ENCODE measurements at regions not wholly inside any gene's neighbourhood (a gene's known extent, or its start where the extent isn't known, plus 50 kb on each side); places are given as distances from the start of the nearest gene placed in this dataset.

DNA sequence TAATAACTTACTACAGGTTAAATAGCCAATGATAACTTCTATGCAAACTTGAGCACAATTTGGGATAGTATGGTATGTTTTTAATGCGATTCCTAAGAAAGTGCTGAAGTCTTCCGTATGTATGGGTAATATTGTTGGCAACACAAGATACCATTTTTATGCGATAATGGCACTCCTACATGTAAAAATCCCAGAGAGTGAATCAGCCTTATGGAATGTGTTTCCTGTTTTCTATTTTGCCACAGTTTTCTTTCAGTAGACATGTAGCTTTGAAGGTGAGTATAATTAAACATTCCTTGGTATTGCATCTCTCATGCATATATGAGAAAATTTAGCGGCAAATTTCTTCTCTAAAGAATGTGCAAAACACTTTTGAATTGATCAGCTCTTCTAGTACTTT is 396.8 kb upstream of the AZI2 start:
- Histone ChIP-seq H3K4me3 (replicated peaks in 1 of 3; ENCODE audit: low read depth in 2 of 3, low read length in 3 of 3) (no peak overlapping the region), H3K4me2 (replicated peaks; ENCODE audit: extremely low read depth, low read length, poor library complexity, severe bottlenecking) (no peak overlapping the region)

DNA sequence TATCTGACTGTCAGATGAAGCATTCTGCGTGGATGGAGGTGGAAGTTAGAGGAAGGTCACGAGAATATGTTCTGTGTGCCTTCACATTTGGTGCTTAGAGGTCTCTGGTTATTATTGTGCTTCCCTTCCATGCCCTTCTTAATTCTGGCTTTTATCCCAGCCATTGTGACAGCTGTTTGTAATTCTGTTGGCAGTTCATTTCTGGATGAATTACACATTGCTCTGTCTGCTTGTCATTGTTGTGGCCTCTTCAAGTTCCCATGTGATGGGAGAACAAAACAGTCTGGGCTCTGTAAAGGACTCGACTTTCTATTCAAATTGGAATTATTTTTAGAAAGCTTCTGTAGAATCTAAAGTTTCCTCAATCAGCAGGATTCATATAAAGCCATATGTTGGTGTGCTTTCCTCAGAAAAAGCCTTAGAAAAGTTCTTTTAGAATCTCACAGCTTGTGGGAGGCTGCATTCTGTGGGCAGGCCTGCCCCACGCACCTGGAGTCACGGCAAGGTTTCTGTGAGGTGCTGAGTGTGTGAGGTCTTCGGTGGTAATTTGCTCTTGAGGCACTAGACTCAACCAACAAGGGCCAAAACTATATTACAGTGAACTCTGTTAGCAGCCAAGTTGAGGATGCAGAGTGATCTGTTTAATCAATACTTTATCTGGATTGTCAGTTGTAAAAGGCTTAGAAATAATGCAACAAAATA is 397.4 kb upstream of the AZI2 start:
- H3K4me2 ChIP-seq (replicated peaks; ENCODE audit: extremely low read depth, low read length, poor library complexity, severe bottlenecking) = no peak overlapping the region
- Mint-ChIP-seq H3K4me3 (no peak overlapping the region), H3K27me3 (ENCODE audit: low read depth in 3 of 3) (no peaks in the 10 kb centered on the region)

More for the DNA sequence above, 396.8 kb upstream of the AZI2 start:
- H3K27me3 Mint-ChIP-seq (ENCODE audit: low read depth in 3 of 3) = no peaks in the 10 kb centered on the region
- H2AFZ ChIP-seq (ENCODE audit: insufficient read depth, low read depth, low read length, poor library complexity, severe bottlenecking) = no peak overlapping the region
- H3K27ac Mint-ChIP-seq = no peak overlapping the region
- no peak overlapping the region for H3K9ac ChIP-seq (ENCODE audit: insufficient read depth, low read length, poor library complexity, severe bottlenecking)
- peaks cover 3 to 14% (median 8%) of the 10 kb centered on the region in 7 donors for H3K9me3 Mint-ChIP-seq
- no peak overlapping the region for H3K4me3 Mint-ChIP-seq
- no peak overlapping the region for H3K27ac ChIP-seq (ENCODE audit: low read depth in 1 of 2, low read length in 2 of 2)
- no CpG with 5 or more reads among the region's 4 CpGs for WGBS (ENCODE audit: insufficient coverage)
- no peaks in the 10 kb centered on the region for H4K20me1 ChIP-seq (ENCODE audit: insufficient read depth, low read length)
- H3K36me3 ChIP-seq (replicated peaks in 1 of 2; ENCODE audit: control insufficient read depth in 1 of 2, insufficient read depth in 2 of 2, low read length in 2 of 2) = no peaks in the 10 kb centered on the region
- no peaks in the 10 kb centered on the region for H3K79me2 ChIP-seq (ENCODE audit: insufficient read depth, low read length)
- no peaks in the 10 kb centered on the region for H3K36me3 Mint-ChIP-seq
- peaks cover 7 to 13% of the 10 kb centered on the region in 2 donors for H3K9me3 ChIP-seq (replicated peaks in 1 of 2; ENCODE audit: control insufficient read depth in 1 of 2, insufficient read depth in 1 of 2, low read length in 2 of 2)
- H3K27me3 ChIP-seq (ENCODE audit: control insufficient read depth in 2 of 2, insufficient read depth in 2 of 2, low read length in 2 of 2) = no peaks in the 10 kb centered on the region
- no peaks in the 10 kb centered on the region for H3K4me1 ChIP-seq (ENCODE audit: control insufficient read depth in 1 of 2, insufficient read depth in 2 of 2, low read length in 2 of 2)
- TF ChIP-seq, protein P1, sequence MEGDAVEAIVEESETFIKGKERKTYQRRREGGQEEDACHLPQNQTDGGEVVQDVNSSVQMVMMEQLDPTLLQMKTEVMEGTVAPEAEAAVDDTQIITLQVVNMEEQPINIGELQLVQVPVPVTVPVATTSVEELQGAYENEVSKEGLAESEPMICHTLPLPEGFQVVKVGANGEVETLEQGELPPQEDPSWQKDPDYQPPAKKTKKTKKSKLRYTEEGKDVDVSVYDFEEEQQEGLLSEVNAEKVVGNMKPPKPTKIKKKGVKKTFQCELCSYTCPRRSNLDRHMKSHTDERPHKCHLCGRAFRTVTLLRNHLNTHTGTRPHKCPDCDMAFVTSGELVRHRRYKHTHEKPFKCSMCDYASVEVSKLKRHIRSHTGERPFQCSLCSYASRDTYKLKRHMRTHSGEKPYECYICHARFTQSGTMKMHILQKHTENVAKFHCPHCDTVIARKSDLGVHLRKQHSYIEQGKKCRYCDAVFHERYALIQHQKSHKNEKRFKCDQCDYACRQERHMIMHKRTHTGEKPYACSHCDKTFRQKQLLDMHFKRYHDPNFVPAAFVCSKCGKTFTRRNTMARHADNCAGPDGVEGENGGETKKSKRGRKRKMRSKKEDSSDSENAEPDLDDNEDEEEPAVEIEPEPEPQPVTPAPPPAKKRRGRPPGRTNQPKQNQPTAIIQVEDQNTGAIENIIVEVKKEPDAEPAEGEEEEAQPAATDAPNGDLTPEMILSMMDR (IDR thresholded peaks at IDR 0.05) = no peak
- DNase-seq = no peak
- H3K4me1 Mint-ChIP-seq = no peaks in the 10 kb centered on the region
- intact Hi-C loops (cut with micrococcal nuclease) = no loop called here

More for the DNA sequence above, 397.4 kb upstream of the AZI2 start:
- intact Hi-C loops (cut with micrococcal nuclease) = no loop called here
- Mint-ChIP-seq H3K4me1 (no peaks in the 10 kb centered on the region), H3K36me3 (no peaks in the 10 kb centered on the region), H3K9me3 (peaks cover 5 to 14% (median 11%) of the 10 kb centered on the region in 7 donors), H3K27ac (no peak overlapping the region)
- Histone ChIP-seq H3K9ac (ENCODE audit: insufficient read depth, low read length, poor library complexity, severe bottlenecking) (no peak overlapping the region), H3K27me3 (ENCODE audit: control insufficient read depth in 2 of 2, insufficient read depth in 2 of 2, low read length in 2 of 2) (no peaks in the 10 kb centered on the region), H3K79me2 (ENCODE audit: insufficient read depth, low read length) (no peaks in the 10 kb centered on the region), H2AFZ (ENCODE audit: insufficient read depth, low read depth, low read length, poor library complexity, severe bottlenecking) (no peak overlapping the region), H3K9me3 (replicated peaks in 1 of 2; ENCODE audit: control insufficient read depth in 1 of 2, insufficient read depth in 1 of 2, low read length in 2 of 2) (peaks cover 7 to 17% of the 10 kb centered on the region in 2 donors), H3K4me1 (ENCODE audit: control insufficient read depth in 1 of 2, insufficient read depth in 2 of 2, low read length in 2 of 2) (no peaks in the 10 kb centered on the region), H3K27ac (ENCODE audit: low read depth in 1 of 2, low read length in 2 of 2) (no peak overlapping the region), H3K4me3 (replicated peaks in 1 of 3; ENCODE audit: low read depth in 2 of 3, low read length in 3 of 3) (no peak overlapping the region), H3K36me3 (replicated peaks in 1 of 2; ENCODE audit: control insufficient read depth in 1 of 2, insufficient read depth in 2 of 2, low read length in 2 of 2) (no peaks in the 10 kb centered on the region), H4K20me1 (ENCODE audit: insufficient read depth, low read length) (no peaks in the 10 kb centered on the region)
- TF ChIP-seq, protein P1 (IDR thresholded peaks at IDR 0.05) = no peak
- WGBS (ENCODE audit: insufficient coverage) = 92% methylated on average over 2 of the region's 6 CpGs
- no peak for DNase-seq

Data from CD14-positive monocyte (primary cell).